SK-N-SH (cell line): ENCODE measurements at regions not wholly inside any gene's neighbourhood (a gene's known extent, or its start where the extent isn't known, plus 50 kb on each side); places are given as distances from the start of the nearest gene placed in this dataset.

ENCODE experiments used
- CTCF ChIA-PET: fragments of 300-600, 350-600 bp; formaldehyde crosslinking; extraction: SDS; loops from one replicate; lab custom pipeline; 2021; lab: Yijun Ruan, JAX
- POLR2A ChIA-PET: fragments of 350-600 bp; sonication (Branson Sonifier 250); formaldehyde crosslinking; extraction: SDS; loops from one replicate; lab custom pipeline; 2020; ENCODE audit warnings: antibody characterized with exemption, inconsistent platforms; lab: Yijun Ruan, JAX
- DNase-seq: peaks from one replicate; pipeline ENCODE4 v3.0.0; 2012
- H2AFZ ChIP-seq: fragments of 200-600 bp; sonication (generic); 2 replicates; pipeline ENCODE4 v1.8.1; 2016; ENCODE audit warnings: antibody characterized with exemption, mild to moderate bottlenecking, low read depth
- H3F3A ChIP-seq: fragments of 200-600 bp; sonication (generic); replicated peaks from 2 replicates; pipeline ENCODE3; 2016; ENCODE audit warnings: antibody characterized with exemption, mild to moderate bottlenecking; ENCODE audit not compliant: insufficient read depth
- H3K27ac ChIP-seq, 2 experiments: fragments of 200-500 bp in 1 of 2; fragments of 200-600 bp in 1 of 2; sonication (Bioruptor generic) in 1 of 2; sonication (generic), shearing (Covaris generic) in 1 of 2; 2 replicates each; pipeline versions ENCODE4 v1.5.1 to v1.6.1; 2014 to 2016; ENCODE audit warnings: low read depth in 2 of 2, inconsistent platforms in 1 of 2, low read length in 1 of 2, mild to moderate bottlenecking in 1 of 2, mixed read lengths in 1 of 2
- H3K27me3 ChIP-seq: fragments of 200-600 bp; sonication (generic), shearing (Covaris generic); 2 replicates; pipeline ENCODE4 v1.6.1; 2016; ENCODE audit warnings: mixed run types; ENCODE audit not compliant: insufficient read depth
- H3K36me3 ChIP-seq, 2 experiments: fragments of 200-500 bp in 1 of 2; fragments of 200-600 bp in 1 of 2; sonication (Bioruptor generic) in 1 of 2; sonication (generic) in 1 of 2; replicated peaks in 1 of 2; 2 replicates each; pipeline versions ENCODE3 to v1.5.1; 2014 to 2016; ENCODE audit warnings: low read length in 1 of 2, mild to moderate bottlenecking in 1 of 2; ENCODE audit not compliant: insufficient read depth in 2 of 2, control insufficient read depth in 1 of 2
- H3K4me1 ChIP-seq, 2 experiments: fragments of 200-500 bp in 1 of 2; fragments of 200-600 bp in 1 of 2; sonication (Bioruptor generic) in 1 of 2; sonication (generic), shearing (Covaris generic) in 1 of 2; 2 replicates each; pipeline versions ENCODE4 v1.5.1 to v1.6.1; 2014 to 2016; ENCODE audit warnings: low read depth in 1 of 2, low read length in 1 of 2, mixed run types in 1 of 2; ENCODE audit not compliant: insufficient read depth in 2 of 2, control insufficient read depth in 1 of 2
- H3K4me2 ChIP-seq: fragments of 200-600 bp; sonication (generic), shearing (Covaris generic); 2 replicates; pipeline ENCODE4 v1.6.1; 2017; ENCODE audit warnings: mixed run types
- H3K4me3 ChIP-seq, 2 experiments: fragments of 200-500 bp in 1 of 2; fragments of 200-600 bp in 1 of 2; sonication (Bioruptor generic) in 1 of 2; sonication (generic), shearing (Covaris generic) in 1 of 2; 2 replicates each; pipeline versions ENCODE4 v1.5.1 to v1.8.1; 2014 to 2016; ENCODE audit warnings: low read depth in 2 of 2, inconsistent platforms in 1 of 2, low read length in 1 of 2, mild to moderate bottlenecking in 1 of 2, mixed read lengths in 1 of 2, moderate library complexity in 1 of 2
- H3K79me2 ChIP-seq: fragments of 200-600 bp; sonication (generic); 2 replicates; pipeline ENCODE4 v1.8.1; 2017; ENCODE audit warnings: mild to moderate bottlenecking; ENCODE audit not compliant: insufficient read depth
- H3K9ac ChIP-seq: fragments of 200-600 bp; sonication (generic); 2 replicates; pipeline ENCODE4 v1.6.1; 2017; ENCODE audit warnings: mixed run types
- H3K9me2 ChIP-seq: fragments of 200-600 bp; sonication (generic); 2 replicates; pipeline ENCODE4 v1.6.1; 2017; ENCODE audit warnings: mixed run types
- H3K9me3 ChIP-seq: fragments of 200-600 bp; sonication (generic); 2 replicates; pipeline ENCODE4 v1.6.1; 2017; ENCODE audit warnings: mixed run types, mild to moderate bottlenecking, moderate library complexity
- H4K20me1 ChIP-seq: fragments of 200-600 bp; sonication (generic); 2 replicates; pipeline ENCODE4 v1.6.1; 2017; ENCODE audit warnings: mild to moderate bottlenecking, mixed run types; ENCODE audit not compliant: insufficient read depth
- CHD2 ChIP-seq: fragments of 150-350 bp; IDR thresholded peaks from 2 replicates; pipeline ENCODE4 v1.6.1; 2018; ENCODE audit warnings: low read length; ENCODE audit not compliant: partially characterized antibody
- ELF1 ChIP-seq: IDR thresholded peaks from 2 replicates; pipeline ENCODE4 v1.4.0; 2012
- EP300 ChIP-seq, 2 experiments: IDR thresholded peaks; 2 replicates each; pipeline versions ENCODE4 v1.4.0 to v1.6.1; 2012; ENCODE audit warnings: borderline replicate concordance in 1 of 2, low read depth in 1 of 2, low read length in 1 of 2
- EZH2phosphoT487 ChIP-seq: fragments of 200-600 bp; sonication (generic); IDR thresholded peaks from 2 replicates; pipeline ENCODE4 v1.6.1; 2017; ENCODE audit warnings: low read depth, mixed run types, mild to moderate bottlenecking, antibody characterized with exemption, moderate library complexity, borderline replicate concordance
- FOSL2 ChIP-seq: IDR thresholded peaks from 2 replicates; pipeline ENCODE4 v1.4.0; 2012; ENCODE audit warnings: low read depth, mild to moderate bottlenecking, moderate library complexity, borderline replicate concordance
- FOXM1 ChIP-seq: IDR thresholded peaks from 2 replicates; pipeline ENCODE4 v1.4.0; 2012; ENCODE audit warnings: low read depth, mild to moderate bottlenecking
- GATA2 ChIP-seq: sonication (generic); formaldehyde crosslinking; IDR thresholded peaks from 2 replicates; pipeline ENCODE4 v1.5.0; 2020; ENCODE audit warnings: mild to moderate bottlenecking, missing genetic modification reagents
- JUND ChIP-seq: IDR thresholded peaks from 2 replicates; pipeline ENCODE4 v1.4.0; 2012
- MEF2A ChIP-seq: IDR thresholded peaks from 2 replicates; pipeline ENCODE4 v1.4.0; 2012; ENCODE audit warnings: low read depth, borderline replicate concordance
- MXI1 ChIP-seq: IDR thresholded peaks from 2 replicates; pipeline ENCODE4 v1.6.1; 2012; ENCODE audit warnings: mild to moderate bottlenecking, low read depth, low read length, improper control_type of control experiment
- NFIC ChIP-seq: IDR thresholded peaks from 2 replicates; pipeline ENCODE4 v1.4.0; 2012; ENCODE audit warnings: borderline replicate concordance
- NRF1 ChIP-seq: IDR thresholded peaks from 2 replicates; pipeline ENCODE4 v1.6.1; 2012; ENCODE audit warnings: low read depth, mild to moderate bottlenecking, low read length
- POLR2AphosphoS5 ChIP-seq: IDR thresholded peaks from 2 replicates; pipeline ENCODE4 v1.6.1; 2012; ENCODE audit warnings: low read depth, low read length
- RAD21 ChIP-seq: IDR thresholded peaks from 2 replicates; pipeline ENCODE4 v1.6.1; 2012; ENCODE audit warnings: mild to moderate bottlenecking, low read length
- RFX5 ChIP-seq: IDR thresholded peaks from 2 replicates; pipeline ENCODE4 v1.6.1; 2012; ENCODE audit warnings: mild to moderate bottlenecking, improper control_type of control experiment, low read length
- RXRA ChIP-seq: IDR thresholded peaks from 2 replicates; pipeline ENCODE4 v1.4.0; 2012; ENCODE audit warnings: low read depth, mild to moderate bottlenecking, borderline replicate concordance
- SIN3A ChIP-seq: IDR thresholded peaks from 2 replicates; pipeline ENCODE4 v1.6.1; 2012; ENCODE audit warnings: low read depth, mild to moderate bottlenecking, low read length, moderate library complexity, borderline replicate concordance
- SMC3 ChIP-seq: IDR thresholded peaks from 2 replicates; pipeline ENCODE4 v1.6.1; 2012; ENCODE audit warnings: low read depth, low read length, improper control_type of control experiment
- TCF12 ChIP-seq: IDR thresholded peaks from 2 replicates; pipeline ENCODE4 v1.4.0; 2012
- TEAD4 ChIP-seq: IDR thresholded peaks from 2 replicates; pipeline ENCODE4 v1.4.0; 2012; ENCODE audit warnings: mild to moderate bottlenecking, borderline replicate concordance; ENCODE audit not compliant: insufficient read depth
- YY1 ChIP-seq: IDR thresholded peaks from 2 replicates; pipeline ENCODE4 v1.4.0; 2012; ENCODE audit warnings: low read depth, mild to moderate bottlenecking
- WGBS: methylation state at CpG from one replicate; pipeline ENCODE4 v1.1.6; 2017; ENCODE audit warnings: low lambda C conversion rate; 5-methylcytosine and 5-hydroxymethylcytosine counted together
- TF ChIP-seq, protein P1 (sequence below): fragments of 150-350 bp; IDR thresholded peaks from 2 replicates; pipeline ENCODE4 v1.6.1; 2016; ENCODE audit warnings: mild to moderate bottlenecking, low read depth, low read length
- TF ChIP-seq, protein P2 (sequence below): IDR thresholded peaks from 2 replicates; pipeline ENCODE4; 2012
- TF ChIP-seq, protein P3 (sequence below): fragments of 150-350 bp; IDR thresholded peaks from 2 replicates; pipeline ENCODE4 v1.6.1; 2017; ENCODE audit warnings: antibody characterized with exemption, low read length, low read depth, borderline replicate concordance
- TF ChIP-seq, protein P4 (sequence below): IDR thresholded peaks from 2 replicates; pipeline ENCODE4 v1.4.0; 2012; ENCODE audit warnings: low read depth, borderline replicate concordance

DNA sequence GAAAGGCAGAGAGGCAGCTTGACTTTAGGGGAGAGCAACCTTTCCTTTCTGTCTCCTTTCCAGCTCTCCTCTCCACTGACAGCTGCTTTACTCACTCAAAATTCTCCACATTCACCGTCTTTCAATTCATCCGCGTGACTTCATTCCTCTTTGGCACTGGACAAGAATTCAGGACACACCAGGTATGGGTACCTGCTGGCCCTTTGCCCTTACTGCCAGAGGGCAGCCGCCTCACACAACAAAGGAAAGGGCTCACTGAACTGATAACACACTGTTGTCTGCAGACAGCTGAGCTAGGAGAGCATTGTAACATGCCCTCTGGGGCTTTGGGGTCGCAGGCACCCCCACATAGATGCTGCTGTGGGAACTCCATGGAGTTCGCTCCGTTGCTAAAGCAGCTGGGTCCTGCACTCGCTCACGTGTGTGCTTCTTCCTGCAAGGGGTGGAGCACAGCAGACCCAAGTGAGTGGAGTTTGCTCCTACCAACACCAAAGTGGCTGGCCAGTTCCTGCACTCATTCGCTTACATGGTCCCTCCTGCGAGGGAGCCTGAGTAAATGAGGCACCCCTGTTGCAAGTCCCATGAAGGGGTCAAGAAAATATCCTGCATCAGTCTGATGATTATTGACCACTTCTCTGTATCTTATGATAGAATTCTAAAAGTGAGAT, 79.0 kb upstream of the SGO1 start:
- CTCF ChIA-PET = no interaction called here
- H3K27me3 ChIP-seq = no peaks in the 10 kb centered on the region
- H3K9ac ChIP-seq = no peak overlapping the region
- H4K20me1 ChIP-seq = no peaks in the 10 kb centered on the region
- H3K36me3 ChIP-seq = no peaks in the 10 kb centered on the region
- DNase-seq = no peak
- WGBS = 27% methylated on average over 11 of the region's 11 CpGs
- no peaks in the 10 kb centered on the region for H3F3A ChIP-seq
- no peak overlapping the region for H3K4me2 ChIP-seq
- H3K27ac ChIP-seq = no peak overlapping the region
- H3K4me1 ChIP-seq = no peaks in the 10 kb centered on the region
- no peak overlapping the region for H3K4me3 ChIP-seq
- no peaks in the 10 kb centered on the region for H3K9me2 ChIP-seq
- POLR2A ChIA-PET = no interaction called here
- H2AFZ ChIP-seq = no peak overlapping the region
- no peaks in the 10 kb centered on the region for H3K79me2 ChIP-seq
- no peaks in the 10 kb centered on the region for H3K9me3 ChIP-seq
- TF ChIP-seq CHD2 = no peak
- no peak for TF ChIP-seq SMC3
- no peak for TF ChIP-seq TEAD4
- no peak for TF ChIP-seq GATA2 (CRISPR knock-in tag)
- no peak for TF ChIP-seq RFX5
- no peak for TF ChIP-seq TCF12
- no peak for TF ChIP-seq MEF2A
- no peak for TF ChIP-seq NFIC
- no peak for TF ChIP-seq RXRA
- no peak for TF ChIP-seq SIN3A
- TF ChIP-seq MXI1 = no peak
- no peak for TF ChIP-seq EP300 (IDR thresholded peaks at IDR 0.05; ENCODE audit: borderline replicate concordance in 1 of 2, low read depth in 1 of 2, low read length in 1 of 2)
- TF ChIP-seq FOSL2 = no peak
- no peak for TF ChIP-seq EZH2phosphoT487
- TF ChIP-seq, protein P1, sequence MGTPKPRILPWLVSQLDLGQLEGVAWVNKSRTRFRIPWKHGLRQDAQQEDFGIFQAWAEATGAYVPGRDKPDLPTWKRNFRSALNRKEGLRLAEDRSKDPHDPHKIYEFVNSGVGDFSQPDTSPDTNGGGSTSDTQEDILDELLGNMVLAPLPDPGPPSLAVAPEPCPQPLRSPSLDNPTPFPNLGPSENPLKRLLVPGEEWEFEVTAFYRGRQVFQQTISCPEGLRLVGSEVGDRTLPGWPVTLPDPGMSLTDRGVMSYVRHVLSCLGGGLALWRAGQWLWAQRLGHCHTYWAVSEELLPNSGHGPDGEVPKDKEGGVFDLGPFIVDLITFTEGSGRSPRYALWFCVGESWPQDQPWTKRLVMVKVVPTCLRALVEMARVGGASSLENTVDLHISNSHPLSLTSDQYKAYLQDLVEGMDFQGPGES = no peak
- no peak for TF ChIP-seq JUND
- TF ChIP-seq NRF1 = no peak
- TF ChIP-seq ELF1 = no peak

DNA sequence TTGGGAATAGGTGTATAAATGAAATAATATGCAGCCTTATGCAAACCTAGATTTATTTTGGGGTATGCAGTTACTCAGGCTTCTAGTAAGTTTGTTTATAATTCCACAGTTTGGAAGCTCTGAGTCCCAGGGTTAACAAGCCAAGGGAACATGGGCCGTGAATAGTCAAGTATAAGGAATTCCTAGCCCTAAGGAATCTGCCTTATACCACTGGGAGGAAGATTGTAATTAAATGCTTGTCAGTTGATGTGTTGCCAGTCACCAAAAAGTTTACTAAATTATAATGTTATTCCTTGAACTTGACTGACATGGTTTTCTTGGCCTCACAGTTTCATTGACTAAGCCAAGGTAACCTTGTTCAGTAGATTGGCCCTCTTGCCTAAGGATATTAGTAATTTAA, 72.4 kb upstream of the SGO1 start:
- H3K9me3 ChIP-seq = no peaks in the 10 kb centered on the region
- H3K9ac ChIP-seq = no peak overlapping the region
- no peaks in the 10 kb centered on the region for H3K4me1 ChIP-seq
- POLR2A ChIA-PET = no interaction called here
- no peak overlapping the region for H3K4me2 ChIP-seq
- TF ChIP-seq, protein P2, sequence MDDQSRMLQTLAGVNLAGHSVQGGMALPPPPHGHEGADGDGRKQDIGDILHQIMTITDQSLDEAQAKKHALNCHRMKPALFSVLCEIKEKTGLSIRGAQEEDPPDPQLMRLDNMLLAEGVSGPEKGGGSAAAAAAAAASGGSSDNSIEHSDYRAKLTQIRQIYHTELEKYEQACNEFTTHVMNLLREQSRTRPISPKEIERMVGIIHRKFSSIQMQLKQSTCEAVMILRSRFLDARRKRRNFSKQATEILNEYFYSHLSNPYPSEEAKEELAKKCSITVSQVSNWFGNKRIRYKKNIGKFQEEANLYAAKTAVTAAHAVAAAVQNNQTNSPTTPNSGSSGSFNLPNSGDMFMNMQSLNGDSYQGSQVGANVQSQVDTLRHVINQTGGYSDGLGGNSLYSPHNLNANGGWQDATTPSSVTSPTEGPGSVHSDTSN = no peak
- TF ChIP-seq NRF1 = no peak
- TF ChIP-seq MXI1 = no peak
- TF ChIP-seq YY1 = no peak
- TF ChIP-seq RFX5 = no peak
- no peak for TF ChIP-seq EP300 (IDR thresholded peaks at IDR 0.05; ENCODE audit: borderline replicate concordance in 1 of 2, low read depth in 1 of 2, low read length in 1 of 2)
- no peak for TF ChIP-seq TCF12
- TF ChIP-seq, protein P3, sequence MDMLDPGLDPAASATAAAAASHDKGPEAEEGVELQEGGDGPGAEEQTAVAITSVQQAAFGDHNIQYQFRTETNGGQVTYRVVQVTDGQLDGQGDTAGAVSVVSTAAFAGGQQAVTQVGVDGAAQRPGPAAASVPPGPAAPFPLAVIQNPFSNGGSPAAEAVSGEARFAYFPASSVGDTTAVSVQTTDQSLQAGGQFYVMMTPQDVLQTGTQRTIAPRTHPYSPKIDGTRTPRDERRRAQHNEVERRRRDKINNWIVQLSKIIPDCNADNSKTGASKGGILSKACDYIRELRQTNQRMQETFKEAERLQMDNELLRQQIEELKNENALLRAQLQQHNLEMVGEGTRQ = no peak
- TF ChIP-seq POLR2AphosphoS5 = no peak
- no peak for TF ChIP-seq TEAD4
- no peak for TF ChIP-seq RAD21
- no peak for TF ChIP-seq ELF1
- no peak for TF ChIP-seq FOXM1
- TF ChIP-seq, protein P4, sequence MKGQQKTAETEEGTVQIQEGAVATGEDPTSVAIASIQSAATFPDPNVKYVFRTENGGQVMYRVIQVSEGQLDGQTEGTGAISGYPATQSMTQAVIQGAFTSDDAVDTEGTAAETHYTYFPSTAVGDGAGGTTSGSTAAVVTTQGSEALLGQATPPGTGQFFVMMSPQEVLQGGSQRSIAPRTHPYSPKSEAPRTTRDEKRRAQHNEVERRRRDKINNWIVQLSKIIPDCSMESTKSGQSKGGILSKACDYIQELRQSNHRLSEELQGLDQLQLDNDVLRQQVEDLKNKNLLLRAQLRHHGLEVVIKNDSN = no peak
- no peak for TF ChIP-seq SMC3
- TF ChIP-seq RXRA = no peak
- TF ChIP-seq FOSL2 = no peak
- no peak for TF ChIP-seq MEF2A
- no peak for TF ChIP-seq EZH2phosphoT487
- H3F3A ChIP-seq = no peaks in the 10 kb centered on the region
- no peak for DNase-seq
- H3K27ac ChIP-seq = no peak overlapping the region
- no peaks in the 10 kb centered on the region for H3K9me2 ChIP-seq
- no peaks in the 10 kb centered on the region for H3K79me2 ChIP-seq
- no peaks in the 10 kb centered on the region for H3K36me3 ChIP-seq
- H3K4me3 ChIP-seq = no peak overlapping the region
- H4K20me1 ChIP-seq = no peaks in the 10 kb centered on the region
- CTCF ChIA-PET = no interaction called here
- no peak overlapping the region for H2AFZ ChIP-seq
- no peaks in the 10 kb centered on the region for H3K27me3 ChIP-seq
- WGBS = 33% methylated on average over 1 of the region's 1 CpG
